Right kidney (tissue), 1 donor: ENCODE measurements at regions not wholly inside any gene's neighbourhood (a gene's known extent, or its start where the extent isn't known, plus 50 kb on each side); places are given as distances from the start of the nearest gene placed in this dataset.
A peak's percentile ranks its signal among the peaks of the same experiment; 100 is the strongest.

Experiments
- DNase-seq: peaks from one replicate; pipeline ENCODE4 v3.0.0-alpha.2; 2016

DNA sequence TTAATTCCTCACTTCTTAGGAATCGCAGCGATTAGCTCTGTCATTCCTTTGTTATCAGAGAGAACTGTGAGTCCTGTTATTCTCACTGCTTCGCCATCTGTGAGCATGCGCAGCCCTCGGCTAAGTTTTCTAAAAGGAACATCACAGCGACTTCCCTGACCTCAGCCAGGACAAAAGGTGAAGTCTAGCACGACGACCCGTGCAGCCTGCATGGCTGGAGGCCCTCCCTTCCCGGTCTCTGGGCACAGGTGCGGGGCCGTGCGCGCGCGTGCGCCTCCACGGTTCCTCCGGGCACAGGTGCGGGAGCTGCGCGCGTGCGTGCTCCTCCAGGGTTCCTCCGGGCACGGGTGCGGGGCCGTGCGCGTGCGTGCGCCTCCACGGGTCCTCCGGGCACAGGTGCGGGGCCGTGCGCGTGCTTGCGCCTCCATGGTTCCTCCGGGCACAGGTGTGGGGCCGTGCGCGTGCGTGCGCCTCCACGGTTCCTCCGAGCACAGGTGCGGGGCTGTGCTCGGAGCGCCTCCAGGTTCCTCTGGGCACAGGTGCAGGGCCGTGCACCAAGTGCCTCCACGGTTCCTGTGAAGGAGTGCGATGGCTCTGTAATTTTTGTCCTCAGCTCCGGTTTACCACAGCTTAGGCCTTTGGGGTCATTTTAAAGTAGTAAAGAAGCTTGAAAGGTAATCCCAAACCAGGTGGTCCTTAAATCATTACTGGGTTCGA, 212.3 kb downstream of the ERMARD start:
- no peak for DNase-seq

DNA sequence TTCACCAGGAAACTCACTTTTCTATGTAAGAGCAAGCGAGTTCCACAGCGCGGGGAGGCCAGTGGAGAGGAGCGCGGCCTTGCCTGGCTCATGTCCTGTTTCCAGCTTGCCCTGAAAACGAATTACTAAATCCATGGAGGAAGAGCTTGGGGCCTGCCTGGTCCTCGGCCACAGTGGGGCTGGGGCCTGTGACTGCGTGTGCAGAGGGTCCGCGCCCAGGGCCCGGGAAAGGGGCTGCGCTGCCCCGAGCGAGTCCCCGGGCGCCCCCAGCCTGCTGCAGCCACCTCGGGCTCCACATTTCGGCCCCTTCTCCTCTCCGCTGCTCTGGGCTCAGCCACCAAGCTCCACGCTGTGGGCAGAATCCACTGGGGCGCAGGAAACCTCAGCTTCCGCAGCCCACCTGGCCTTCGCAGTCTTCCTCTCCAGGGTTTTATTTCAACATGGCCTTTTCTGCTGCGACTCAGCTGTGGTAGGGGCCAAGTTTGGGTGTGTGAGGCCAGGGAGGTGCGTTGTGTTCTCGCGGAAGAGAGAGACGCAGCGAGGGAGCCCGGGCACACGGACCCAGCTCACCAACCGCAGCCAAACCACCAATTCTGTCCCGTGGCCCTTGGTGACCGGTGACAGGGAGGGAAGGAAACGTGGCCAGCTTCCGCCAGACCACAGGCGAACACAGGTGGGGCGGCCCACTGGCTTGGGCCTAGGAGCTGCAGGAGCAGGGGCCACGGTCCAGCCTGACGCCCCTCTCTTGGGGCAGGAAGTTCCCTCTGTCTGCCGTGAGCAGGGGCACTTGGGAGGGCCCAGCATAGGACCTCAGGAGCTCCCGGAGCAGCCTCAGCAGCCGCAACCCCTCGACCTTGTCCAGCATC, 211.4 kb downstream of the ERMARD start:
- no peak for DNase-seq

DNA sequence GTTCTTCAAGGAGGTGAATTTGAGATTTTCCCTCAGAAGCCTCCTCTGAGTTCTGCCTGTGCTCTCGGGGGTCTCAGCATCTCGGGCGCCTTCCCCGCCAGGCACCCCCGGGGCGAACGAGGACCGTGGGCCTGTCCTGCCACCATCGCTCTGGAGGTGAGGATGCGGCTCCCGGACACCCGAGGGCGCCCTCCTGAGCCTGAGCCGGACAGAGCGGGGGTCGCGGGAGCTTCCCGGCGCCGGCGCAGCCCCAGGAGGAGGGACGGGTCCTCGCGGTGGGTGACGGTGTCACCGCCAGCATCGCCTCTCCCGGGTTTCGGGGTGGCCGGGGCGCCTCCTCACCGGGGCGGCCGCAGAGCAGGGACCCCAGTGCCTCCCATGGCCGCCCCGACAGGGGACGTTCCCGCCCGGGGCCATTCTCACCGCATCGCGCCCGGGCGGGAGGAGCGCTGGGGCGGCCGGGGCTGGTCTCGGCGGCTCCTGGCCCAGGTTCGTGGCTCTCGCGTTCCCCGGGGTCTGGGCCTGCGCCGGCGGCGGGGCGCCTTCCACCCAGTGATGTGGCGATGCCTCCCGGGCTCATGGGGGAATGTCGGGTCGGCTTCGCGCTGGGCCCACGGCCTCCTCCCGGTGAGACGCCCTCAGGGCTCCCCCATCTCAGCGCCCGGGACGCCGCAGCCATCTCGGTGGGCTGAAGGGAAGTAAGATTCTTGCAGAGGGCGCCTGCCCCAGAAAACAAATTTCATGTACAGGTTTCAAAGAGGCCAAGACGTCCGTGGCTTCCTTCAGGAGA, 210.5 kb downstream of the ERMARD start:
- DNase-seq: peak; percentile 88

DNA sequence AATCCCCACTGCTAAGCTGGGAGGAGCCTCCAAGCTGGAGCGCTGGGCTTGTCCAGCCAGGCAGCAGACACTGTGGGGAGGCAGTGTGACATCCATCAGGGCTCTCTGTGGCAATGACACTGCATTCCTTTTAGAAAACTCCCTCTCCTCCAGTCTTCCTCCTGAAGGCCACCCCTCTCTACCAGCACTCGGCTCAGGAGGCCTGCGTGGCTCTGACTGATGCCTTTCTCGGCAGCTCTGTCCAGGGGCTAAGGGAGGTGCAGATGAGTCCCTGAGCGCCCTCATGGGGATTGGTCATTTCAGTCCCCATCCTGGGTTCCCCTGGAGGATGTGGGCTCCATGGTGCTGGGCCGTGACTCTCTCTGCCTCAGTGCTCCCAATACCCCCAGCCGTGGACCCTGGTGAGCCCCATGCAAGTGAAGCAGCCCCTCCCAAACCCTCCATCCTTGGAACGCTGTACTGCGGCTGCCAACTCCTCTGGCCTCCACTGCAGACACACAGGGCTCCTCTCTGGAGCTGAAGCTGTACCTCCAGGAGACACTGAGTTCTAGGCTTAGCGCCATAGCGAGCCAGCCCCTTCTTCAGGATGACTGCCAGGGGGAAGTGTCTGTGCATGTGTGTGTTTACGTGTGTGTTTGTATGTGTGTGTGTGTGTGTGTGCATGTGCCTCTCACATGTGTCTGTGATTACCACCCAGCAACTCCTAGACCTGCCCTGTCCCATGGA, 209.6 kb downstream of the ERMARD start:
- DNase-seq: peak; percentile 37

DNA sequence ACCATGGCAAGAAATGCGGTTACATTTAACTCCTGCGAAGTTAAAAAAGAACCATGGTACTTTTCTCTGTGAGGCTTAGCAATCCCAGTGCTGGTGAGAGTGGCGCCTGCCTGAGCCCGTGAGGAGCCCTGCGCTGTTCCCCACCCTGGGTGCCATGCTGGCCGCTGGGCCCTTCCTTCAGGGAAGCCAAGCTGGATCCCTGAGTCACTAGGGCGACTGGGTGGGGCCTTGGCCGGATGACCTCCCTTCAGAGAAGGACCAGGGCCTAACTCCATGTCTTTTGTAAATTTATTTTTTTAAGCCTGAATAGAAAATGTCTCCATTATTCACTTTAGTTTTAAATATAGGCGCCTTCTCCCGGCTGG, 209.1 kb downstream of the ERMARD start:
- no peak for DNase-seq

DNA sequence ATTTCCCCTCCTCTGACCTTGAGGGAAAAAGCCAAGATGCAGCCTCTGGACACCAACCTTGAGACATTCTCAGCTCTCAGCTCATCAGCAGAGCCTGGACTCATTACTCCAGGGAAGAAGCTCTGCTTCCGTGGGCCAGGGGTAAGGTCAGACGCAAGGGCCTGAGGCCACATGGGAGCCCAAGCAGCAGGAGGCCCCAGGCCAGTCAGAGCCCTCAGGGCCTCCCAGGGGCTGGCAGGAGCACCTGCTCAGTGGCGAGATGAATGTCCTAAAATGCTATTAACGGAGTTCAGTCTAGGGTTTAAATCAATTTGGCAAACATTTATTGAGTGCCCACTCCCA, 208.6 kb downstream of the ERMARD start:
- no peak for DNase-seq

DNA sequence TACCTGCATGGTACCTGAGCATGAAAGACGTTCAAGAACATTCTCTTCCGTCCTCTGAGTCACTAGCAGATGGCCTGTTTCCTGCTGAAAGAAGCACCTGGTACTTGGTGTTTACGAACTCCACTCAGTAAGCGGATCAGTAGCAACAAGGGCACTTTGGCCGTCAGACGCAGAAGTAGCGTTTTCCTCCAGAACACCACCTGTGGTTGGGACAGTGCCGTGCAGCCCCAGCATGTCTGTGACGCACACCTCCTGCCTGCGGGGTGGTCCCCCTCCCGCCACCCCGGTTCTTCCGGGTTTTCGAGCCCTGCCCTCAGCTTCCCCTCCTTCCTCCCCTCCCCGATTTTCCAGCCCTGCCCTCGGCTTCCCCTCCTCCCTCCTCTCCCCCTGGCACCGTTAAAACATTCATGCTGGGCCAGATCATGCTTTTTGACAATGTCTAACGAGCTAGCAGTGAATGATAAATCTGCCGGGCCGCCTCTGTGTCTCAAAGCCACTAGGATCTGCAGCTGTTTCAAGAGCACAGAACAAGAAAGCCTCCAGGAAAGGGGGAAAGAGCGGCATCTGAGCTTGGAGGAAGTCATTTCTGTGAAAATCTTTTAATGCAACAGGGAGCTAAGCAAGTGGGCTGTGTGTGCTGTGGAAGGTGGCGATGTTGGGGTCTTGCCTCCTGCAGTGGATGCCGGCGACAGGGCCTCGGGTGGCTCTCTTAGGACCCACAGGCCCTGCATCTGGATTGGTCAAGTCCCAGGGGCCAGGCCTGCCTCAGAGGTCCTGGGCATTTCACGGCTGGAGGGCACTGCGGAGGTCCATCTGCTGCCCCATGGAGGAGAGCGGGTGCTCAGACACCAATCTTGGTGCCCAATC, 207.9 kb downstream of the ERMARD start:
- peak; percentile 55 for DNase-seq

DNA sequence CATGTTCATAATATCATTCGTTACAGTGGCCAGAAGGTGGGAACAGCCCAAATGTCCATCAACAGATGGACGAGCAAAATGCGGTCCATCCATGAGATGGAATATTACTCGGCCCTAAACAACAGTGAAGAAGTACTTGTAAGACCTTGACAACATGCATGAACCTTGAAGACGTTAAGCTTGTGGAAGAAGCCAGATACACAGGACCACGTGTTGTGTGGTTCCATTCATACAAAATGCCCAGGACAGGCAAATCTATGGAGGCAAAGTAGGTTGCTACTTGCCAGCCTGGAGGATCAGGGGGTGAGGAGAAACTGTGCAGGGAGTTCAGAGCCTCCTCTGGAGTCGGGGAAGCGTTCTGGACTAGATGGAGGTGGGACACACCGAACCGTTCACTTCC, 207.1 kb downstream of the ERMARD start:
- no peak for DNase-seq

DNA sequence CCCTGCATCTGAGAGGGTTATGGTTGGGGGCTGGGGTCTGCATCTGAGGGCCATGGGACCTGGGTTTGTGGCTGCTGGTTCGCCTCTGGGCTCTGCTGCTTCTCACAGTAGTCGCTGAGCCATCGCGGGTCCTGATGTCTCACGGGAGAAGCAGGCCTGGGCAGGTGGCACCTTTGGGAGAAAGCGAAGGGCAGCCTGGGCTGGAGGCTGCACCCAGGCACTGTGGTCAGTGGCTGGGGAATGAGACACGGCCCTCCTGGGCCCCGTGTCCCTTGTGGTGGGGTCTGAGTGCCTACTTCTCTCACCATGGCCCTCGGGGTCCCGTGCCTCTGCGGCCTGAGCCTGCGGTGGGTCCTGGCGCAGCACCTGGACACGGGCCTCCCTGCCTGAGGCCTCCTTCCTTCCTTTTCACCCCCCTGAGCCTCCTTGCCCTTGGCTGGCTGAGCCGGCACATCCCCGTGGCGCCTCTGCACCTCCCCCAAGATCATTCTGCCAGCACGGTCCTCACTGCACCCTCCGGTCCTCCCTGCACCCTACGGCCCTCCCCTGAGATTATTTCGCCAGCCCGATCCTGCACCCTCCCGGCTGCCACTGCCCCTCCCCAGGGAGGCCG, 206.0 kb downstream of the ERMARD start:
- no peak for DNase-seq

DNA sequence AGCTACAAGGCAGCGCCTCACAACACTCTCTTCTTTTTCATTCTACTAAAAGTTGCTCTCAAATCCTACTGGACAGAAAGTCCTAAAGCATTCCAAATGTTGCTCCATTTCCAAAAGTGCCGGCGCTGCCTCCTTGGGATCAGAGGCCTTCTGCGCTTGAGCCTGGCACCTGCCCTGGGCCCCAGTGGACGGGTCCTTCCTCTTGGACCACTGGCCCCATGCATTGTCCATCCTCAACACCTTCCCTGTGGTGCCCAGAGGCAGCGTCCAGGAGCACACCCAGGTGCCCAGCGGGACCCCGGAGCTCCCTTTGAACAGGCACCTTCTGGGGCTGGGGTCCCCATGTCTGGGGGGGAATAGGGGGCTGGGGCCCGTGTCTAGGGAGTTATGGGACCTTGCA, 205.2 kb downstream of the ERMARD start:
- no peak for DNase-seq

DNA sequence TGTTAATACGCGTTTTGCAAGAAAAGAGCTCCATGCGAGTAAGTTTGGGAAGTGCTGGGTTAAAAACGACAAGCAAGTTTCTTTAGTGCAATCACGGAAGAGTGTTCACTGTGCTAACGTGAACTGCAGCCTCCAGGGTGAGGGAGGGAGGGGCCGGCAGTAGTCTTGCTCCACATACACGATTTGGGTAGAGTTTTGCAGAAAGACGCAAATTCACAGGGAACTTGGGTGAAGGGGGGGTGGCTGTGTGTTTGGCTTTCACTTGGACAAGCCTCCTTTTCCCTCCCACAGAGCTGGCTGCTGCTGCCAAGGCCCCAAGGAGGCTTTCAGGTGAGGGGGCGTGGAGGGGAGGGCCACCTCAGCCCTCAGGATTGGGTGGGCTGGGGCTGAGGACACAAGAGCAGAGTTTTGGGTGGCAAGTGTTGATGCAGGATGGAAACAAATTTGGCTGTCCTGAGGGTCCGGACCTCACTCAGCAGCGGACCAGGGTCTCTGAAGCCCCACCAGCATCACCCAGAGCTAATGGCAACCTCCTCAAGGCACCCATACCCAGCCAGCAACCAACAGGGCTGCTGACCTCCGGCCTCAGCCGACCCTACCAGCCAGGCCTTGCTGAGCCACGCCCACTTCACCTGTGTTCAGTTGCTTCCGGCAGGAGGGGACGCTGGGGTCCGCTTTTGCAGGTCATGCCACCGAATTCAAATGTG, 204.5 kb downstream of the ERMARD start:
- DNase-seq: no peak

DNA sequence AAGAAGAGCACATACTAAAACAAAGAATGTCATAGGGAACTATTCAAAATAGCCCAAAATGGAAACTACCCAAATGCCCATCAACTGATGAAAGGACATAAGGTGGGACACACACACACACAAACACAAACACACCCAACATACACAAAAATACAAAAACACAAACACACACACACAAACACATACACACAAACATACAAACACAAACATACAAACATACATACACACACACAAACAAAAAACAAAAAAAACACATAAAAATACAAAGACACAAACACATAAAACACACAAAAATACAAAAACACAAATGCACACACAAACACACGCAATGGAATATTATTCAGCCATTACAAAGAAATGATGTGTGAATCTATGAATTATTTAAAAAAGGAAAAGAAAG, 203.6 kb downstream of the ERMARD start:
- no peak for DNase-seq

DNA sequence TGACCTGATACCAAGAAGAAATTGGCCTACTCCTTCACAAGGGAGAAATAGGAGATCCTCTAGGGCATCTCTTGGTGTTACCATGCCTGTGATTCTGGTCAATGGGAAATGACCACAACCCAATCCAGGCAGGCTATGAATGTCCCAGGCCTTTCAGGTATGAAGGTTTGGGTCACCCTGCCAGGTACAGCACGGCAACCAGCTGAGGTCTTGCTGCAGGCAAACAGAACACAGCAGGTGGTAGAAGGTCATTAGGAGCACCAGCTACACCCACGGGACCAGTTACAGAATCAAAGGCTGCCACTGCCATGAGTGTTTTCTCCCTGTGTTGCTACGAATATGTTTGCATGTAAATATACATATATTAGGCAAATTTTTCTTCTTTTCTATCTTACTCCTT, 202.3 kb downstream of the ERMARD start:
- DNase-seq: no peak

DNA sequence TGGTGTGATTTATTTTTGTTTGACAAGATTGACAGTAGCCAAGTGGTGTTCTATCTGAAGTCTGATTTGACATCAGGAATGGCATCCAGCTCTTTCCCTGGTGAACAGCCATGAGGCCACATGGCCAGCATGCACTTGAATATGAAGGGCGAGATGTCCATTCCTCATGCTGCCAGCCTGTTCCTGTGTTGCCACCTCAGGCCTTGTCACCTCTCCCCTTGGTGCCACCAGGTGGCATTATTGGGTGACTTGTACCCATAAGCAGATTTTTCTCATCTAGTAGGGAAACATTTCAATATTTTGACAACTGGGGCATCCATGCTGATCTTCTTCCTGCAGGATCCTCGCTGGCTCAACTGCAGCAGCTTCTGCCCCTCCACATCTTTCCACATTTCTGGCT, 199.1 kb downstream of the ERMARD start:
- DNase-seq: no peak

DNA sequence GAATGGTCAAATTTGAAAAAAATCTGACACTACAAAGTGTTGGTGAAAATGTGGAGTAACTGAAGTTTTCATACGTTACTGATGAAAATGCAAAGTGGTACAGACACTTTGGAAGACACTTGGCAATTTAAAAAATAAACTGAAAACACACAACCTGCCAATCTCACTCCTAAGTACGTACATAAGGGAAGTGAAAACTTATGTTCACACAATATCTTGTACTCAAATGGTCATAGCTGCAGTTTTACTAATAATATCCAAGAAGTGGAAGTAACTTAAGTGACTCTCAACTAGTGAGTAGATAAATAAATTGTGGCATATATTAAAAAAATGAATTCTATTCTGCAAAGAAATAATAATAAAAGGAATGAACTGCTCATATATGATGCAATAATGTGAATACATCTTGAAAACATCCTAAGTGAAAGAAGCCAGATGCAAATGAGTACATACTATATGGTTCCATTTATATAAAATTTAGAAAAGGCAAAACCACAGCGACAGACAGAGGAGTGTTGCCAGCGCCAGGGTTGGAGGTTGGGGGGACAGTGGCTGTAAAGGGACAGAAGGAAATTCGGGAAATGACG, 198.2 kb downstream of the ERMARD start:
- no peak for DNase-seq

DNA sequence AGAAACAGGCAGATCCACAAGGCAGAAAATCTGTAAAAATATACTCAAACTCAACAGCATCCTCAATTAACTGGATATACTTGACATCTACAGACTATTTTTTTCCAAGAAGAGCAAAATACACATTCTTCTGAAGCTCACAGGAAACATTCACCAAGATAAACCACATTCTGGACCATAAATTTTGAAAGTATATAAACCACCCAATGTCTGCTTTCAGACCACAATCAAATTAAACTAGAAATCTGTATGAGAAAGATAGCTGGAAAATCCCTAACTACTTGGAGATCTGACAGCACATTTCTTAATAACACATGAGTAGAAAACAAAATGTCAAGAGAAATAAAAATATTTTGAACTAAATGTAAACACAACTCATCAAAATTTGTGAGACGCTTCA, 195.5 kb downstream of the ERMARD start:
- DNase-seq: no peak

DNA sequence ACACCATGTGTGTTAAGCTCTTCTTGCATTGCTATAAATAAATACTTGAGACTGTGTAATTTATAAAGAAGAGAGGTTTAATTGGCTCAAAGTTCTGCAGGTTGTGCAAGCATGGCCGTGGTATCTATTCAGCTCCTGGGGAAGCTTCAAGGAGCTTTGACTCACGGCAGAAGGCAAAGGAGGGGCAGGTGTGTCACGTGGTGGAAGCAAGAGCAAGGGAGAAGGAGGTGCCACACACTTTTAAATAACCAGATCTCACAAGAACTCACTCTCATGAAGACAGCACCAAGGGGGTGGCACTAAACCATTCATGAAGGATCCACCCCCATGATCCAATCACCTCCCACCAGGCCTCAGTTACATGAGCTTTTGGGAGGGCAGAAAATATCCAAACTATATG, 193.7 kb downstream of the ERMARD start:
- DNase-seq: no peak

DNA sequence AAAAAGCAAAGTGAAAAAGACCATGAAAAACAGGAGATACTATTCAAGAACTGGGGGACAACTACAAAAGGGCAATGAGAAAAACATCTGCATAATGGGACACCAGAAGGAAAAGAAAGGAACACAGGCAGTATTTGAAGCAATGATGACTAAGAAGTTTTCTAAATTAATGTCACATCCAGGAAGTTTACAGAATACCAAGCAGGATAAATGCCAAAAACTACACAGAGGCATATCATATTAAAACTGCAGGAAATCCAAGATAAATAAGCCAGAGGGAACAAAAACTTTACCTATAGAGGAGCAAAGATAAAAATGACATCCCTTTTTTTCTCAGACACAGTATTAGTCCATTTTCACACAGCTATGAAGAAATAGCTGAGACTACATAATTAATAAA, 193.0 kb downstream of the ERMARD start:
- DNase-seq: no peak

DNA sequence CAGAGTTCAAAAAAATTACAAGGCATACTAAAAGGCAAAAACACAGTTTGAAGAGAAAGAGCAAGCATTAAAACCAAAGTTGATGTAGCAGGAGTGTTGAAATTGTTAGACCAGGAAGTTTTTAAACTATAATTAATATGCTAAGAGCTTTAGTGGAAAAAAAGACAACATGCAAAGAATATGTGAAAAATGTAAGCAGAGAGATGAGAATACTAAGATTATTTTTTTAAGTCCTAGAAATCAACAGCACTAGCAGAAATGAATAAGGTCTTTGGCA, 192.6 kb downstream of the ERMARD start:
- DNase-seq: no peak
